ENCODE measurements at regions not wholly inside any gene's neighbourhood (a gene's known extent, or its start where the extent isn't known, plus 50 kb on each side); places are given as distances from the start of the nearest gene placed in this dataset.

DNA sequence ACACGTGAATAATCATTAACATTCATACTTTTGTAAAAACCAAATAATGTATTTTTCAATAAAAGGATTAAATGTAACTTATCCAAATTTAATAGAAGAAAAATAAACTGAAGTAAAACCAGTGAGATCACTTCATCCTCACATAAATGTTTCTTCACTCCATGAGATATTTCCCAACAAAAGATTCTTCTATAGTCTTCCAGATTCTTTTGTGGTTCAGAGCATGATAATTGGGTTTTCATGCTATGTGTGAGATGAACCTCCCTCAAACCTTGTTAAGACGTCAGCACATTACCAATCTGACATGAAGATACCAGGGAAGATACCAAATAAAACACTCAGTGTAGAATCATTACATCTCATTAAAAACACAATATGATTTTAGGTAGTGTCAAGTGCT, 62.9 kb upstream of the OXGR1 start:
- no peaks in the 10 kb centered on the region for H3K27me3 ChIP-seq
- no peaks in the 10 kb centered on the region for H3K4me1 ChIP-seq
- no peak for TF ChIP-seq POLR2A (IDR thresholded peaks at IDR 0.05)
- TF ChIP-seq, protein P1, sequence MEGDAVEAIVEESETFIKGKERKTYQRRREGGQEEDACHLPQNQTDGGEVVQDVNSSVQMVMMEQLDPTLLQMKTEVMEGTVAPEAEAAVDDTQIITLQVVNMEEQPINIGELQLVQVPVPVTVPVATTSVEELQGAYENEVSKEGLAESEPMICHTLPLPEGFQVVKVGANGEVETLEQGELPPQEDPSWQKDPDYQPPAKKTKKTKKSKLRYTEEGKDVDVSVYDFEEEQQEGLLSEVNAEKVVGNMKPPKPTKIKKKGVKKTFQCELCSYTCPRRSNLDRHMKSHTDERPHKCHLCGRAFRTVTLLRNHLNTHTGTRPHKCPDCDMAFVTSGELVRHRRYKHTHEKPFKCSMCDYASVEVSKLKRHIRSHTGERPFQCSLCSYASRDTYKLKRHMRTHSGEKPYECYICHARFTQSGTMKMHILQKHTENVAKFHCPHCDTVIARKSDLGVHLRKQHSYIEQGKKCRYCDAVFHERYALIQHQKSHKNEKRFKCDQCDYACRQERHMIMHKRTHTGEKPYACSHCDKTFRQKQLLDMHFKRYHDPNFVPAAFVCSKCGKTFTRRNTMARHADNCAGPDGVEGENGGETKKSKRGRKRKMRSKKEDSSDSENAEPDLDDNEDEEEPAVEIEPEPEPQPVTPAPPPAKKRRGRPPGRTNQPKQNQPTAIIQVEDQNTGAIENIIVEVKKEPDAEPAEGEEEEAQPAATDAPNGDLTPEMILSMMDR (IDR thresholded peaks at IDR 0.05) = no peak
- no peaks in the 10 kb centered on the region for H3K36me3 ChIP-seq
- DNase-seq = no peak
- no peak overlapping the region for H3K4me3 ChIP-seq
- intact Hi-C loops (cut with DNase I) = no loop called here
- WGBS, 2 donors = 54 to 70% methylated on average over 2 of the region's 2 CpGs
- no peak overlapping the region for H3K27ac ChIP-seq
- no peaks in the 10 kb centered on the region for H3K9me3 ChIP-seq

DNA sequence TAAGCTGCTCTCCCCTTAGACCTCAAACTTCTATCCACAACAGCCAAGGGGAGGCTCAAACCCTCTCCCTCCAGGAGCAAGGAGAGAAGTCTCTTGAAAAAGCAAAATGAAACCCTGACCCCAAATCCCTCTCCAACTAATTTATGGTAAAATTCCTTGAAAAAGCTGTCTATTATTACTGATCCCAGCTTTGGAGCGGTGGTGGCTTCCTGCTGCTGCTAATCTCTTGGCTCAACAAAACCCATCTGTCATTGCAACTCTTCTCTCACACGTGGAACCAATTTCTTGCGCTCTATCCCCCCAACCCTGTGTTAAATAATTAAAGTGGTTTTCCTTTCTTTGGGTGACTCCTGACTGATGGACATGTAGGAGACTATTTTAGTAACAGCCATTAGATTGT, 64.1 kb upstream of the OXGR1 start:
- WGBS, 2 donors = 48 to 55% methylated on average over 3 of the region's 3 CpGs
- no peaks in the 10 kb centered on the region for H3K4me1 ChIP-seq
- no peaks in the 10 kb centered on the region for H3K9me3 ChIP-seq
- H3K27ac ChIP-seq = no peak overlapping the region
- intact Hi-C loops (cut with DNase I) = no loop called here
- TF ChIP-seq, protein P1 (IDR thresholded peaks at IDR 0.05) = no peak
- no peak for TF ChIP-seq POLR2A (IDR thresholded peaks at IDR 0.05)
- H3K4me3 ChIP-seq = no peak overlapping the region
- H3K27me3 ChIP-seq = no peaks in the 10 kb centered on the region
- H3K36me3 ChIP-seq = no peaks in the 10 kb centered on the region
- no peak for DNase-seq

DNA sequence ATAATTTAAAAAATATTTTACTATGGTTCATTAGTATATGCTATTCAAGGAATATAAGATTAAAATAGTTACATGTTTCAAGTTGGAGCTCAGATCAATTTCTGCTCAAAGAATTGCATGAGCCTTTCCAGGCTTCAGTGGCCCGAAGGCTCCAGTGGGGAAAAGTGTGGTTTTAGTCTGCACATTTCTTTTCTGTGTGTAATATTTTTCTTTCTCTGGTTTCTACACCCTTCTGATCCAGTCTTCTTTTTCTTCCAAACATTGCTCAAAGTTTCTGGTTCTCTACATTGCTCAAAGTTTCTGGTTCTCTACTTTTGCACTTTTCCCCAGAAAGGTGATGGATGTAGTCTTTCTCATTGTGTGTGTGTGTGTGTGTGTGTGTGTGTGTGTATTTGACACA, 64.7 kb upstream of the OXGR1 start:
- H3K27me3 ChIP-seq = no peaks in the 10 kb centered on the region
- no peak overlapping the region for H3K27ac ChIP-seq
- TF ChIP-seq POLR2A (IDR thresholded peaks at IDR 0.05) = no peak
- TF ChIP-seq, protein P1 (IDR thresholded peaks at IDR 0.05) = no peak
- no peaks in the 10 kb centered on the region for H3K36me3 ChIP-seq
- intact Hi-C loops (cut with DNase I) = no loop called here
- no peak overlapping the region for H3K4me3 ChIP-seq
- no peaks in the 10 kb centered on the region for H3K4me1 ChIP-seq
- DNase-seq = no peak
- WGBS, 2 donors = 73 to 75% methylated on average over 1 of the region's 1 CpG
- no peaks in the 10 kb centered on the region for H3K9me3 ChIP-seq

DNA sequence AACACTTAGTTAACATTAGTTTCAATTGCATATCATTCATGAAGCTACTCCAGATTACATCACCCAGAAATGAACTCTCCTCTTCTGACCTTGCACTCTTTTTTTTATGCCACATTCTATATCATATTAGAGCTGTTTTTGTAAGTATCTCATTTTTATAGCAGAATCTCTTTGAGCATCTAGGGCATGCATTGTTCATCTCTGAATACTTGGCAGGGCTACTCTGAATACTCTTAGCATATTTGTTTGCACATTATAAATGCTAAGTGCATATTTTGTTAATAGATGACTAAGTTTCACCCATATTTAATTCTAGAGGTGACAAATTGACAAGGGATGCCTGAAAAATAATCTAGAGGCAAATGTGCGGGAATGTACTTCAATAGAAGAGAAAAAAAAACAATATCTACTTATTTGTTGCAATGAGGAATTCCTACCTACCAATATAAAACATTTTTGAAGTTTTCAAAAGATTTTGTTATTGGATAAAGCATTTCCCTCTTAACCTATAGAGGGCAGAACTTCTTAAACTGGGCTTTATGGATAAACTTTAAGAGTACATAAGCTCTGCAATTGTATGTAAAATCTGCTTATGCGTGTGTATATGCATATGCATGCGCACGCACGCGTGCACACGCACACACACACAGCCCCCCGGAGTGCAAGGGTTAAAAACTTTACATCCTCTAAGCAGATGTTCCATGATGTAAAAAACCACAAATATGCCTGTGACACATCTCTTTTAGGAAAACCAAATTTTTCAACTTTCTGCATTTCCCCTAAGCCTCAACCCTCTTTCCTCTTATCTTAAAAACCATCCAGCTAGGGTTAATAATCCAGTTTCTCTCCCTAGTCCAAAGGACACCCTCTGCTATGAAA, 73.0 kb upstream of the OXGR1 start:
- H3K4me1 ChIP-seq = no peaks in the 10 kb centered on the region
- intact Hi-C loops (cut with DNase I) = no loop called here

GRCh38 chr13:97068151-97068550, 73.9 kb upstream of the OXGR1 start:
- intact Hi-C loops (cut with DNase I) = no loop called here
- WGBS, 2 donors = 31 to 32% methylated on average over 2 to 3 of the region's 4 CpGs
- Histone ChIP-seq H3K4me3 (no peak overlapping the region), H3K9me3 (no peaks in the 10 kb centered on the region), H3K27me3 (no peaks in the 10 kb centered on the region), H3K4me1 (no peaks in the 10 kb centered on the region), H3K36me3 (no peaks in the 10 kb centered on the region), H3K27ac (no peak overlapping the region)
- no peak for TF ChIP-seq POLR2A (IDR thresholded peaks at IDR 0.05)
- TF ChIP-seq, protein P1 (IDR thresholded peaks at IDR 0.05) = no peak
- no peak for DNase-seq

More for the DNA sequence above, 73.0 kb upstream of the OXGR1 start:
- no peak for DNase-seq
- no peak for TF ChIP-seq POLR2A (IDR thresholded peaks at IDR 0.05)
- TF ChIP-seq, protein P1 (IDR thresholded peaks at IDR 0.05) = no peak
- Histone ChIP-seq H3K36me3 (no peaks in the 10 kb centered on the region), H3K4me3 (no peak overlapping the region), H3K9me3 (no peaks in the 10 kb centered on the region), H3K27me3 (no peaks in the 10 kb centered on the region), H3K27ac (no peak overlapping the region)
- WGBS, 2 donors = 83 to 92% methylated on average over 8 of the region's 8 CpGs
